ENCODE measurements at regions not wholly inside any gene's neighbourhood (a gene's known extent, or its start where the extent isn't known, plus 50 kb on each side); places are given as distances from the start of the nearest gene placed in this dataset.

DNA sequence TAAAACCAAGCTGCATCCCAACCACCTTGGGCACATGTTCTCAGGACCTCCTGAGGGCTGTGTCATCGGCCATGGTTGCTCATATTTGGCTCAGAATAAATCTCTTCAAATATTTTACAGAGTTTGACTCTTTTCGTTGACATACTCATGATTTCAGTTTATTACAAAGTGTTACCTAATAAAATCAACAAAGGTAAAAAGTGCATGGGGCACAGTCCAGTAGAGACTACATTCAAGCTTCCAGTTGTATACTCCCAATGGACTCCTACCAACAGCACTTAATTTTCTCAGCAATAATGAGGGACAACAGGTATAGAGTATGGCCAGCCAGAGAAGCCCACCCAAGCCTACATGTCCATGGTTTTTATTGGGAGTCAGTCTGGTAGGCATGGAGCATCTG is 347.9 kb upstream of the FAT3 start:
- H3K4me3 ChIP-seq (ENCODE audit: insufficient read depth, low read depth, low read length), result no peak overlapping the region
- H2AK5ac ChIP-seq (ENCODE audit: low read depth, low read length), result no peak overlapping the region
- no peaks in the 10 kb centered on the region for H3K4me1 ChIP-seq (ENCODE audit: control insufficient read depth, insufficient read depth, low read length)
- no TSS peak for BruUV-seq (replicated peaks)
- no peak overlapping the region for H3K27ac ChIP-seq (ENCODE audit: insufficient read depth, low read length)
- H3K14ac ChIP-seq (replicated peaks; ENCODE audit: low read depth, low read length), result no peak overlapping the region
- ATAC-seq (ENCODE audit: low read depth) (no peak), DNase-seq (no peak)
- H4K20me1 ChIP-seq (ENCODE audit: insufficient read depth, low read length), result no peaks in the 10 kb centered on the region
- H2BK120ac ChIP-seq (ENCODE audit: low read depth, low read length), result no peak overlapping the region
- H4K8ac ChIP-seq (ENCODE audit: low read depth in 2 of 2, low read length in 2 of 2), result no peak overlapping the region
- H3K4ac ChIP-seq (ENCODE audit: low read depth, low read length), result no peak overlapping the region
- no peak overlapping the region for H3K4me2 ChIP-seq (ENCODE audit: low read depth, low read length)
- intact Hi-C loops (cut with micrococcal nuclease) (no loop called here), dilution Hi-C loops (cut with HindIII; ENCODE audit: low sequenced_read_pairs, unreplicated experiment) (no loop called here), in situ Hi-C loops (cut with MboI; ENCODE audit: low sequenced_read_pairs) (no loop called here)
- no peaks in the 10 kb centered on the region for H3K36me3 ChIP-seq (ENCODE audit: control insufficient read depth, insufficient read depth, low read length)
- no peaks in the 10 kb centered on the region for H3K27me3 ChIP-seq (ENCODE audit: control insufficient read depth, insufficient read depth, low read length)
- WGBS, 2 experiments (ENCODE audit: extremely low coverage in 2 of 2, insufficient read length in 1 of 2), result no CpG with 5 or more reads among the region's 2 CpGs
- no peak overlapping the region for H3K9ac ChIP-seq (ENCODE audit: low read depth, low read length)
- ChIA-PET POLR2A (ENCODE audit: unreplicated experiment) (no interaction called here), CTCF (no interaction called here)
- no peak overlapping the region for H2BK5ac ChIP-seq (ENCODE audit: low read depth, low read length, poor library complexity, severe bottlenecking)
- no peak overlapping the region for H4K5ac ChIP-seq (ENCODE audit: low read depth, low read length)
- H4K91ac ChIP-seq (ENCODE audit: insufficient read depth, low read depth, low read length), result no peak overlapping the region
- no peaks in the 10 kb centered on the region for H3K9me1 ChIP-seq (ENCODE audit: insufficient read depth, low read length)
- H3K79me1 ChIP-seq (ENCODE audit: low read depth in 1 of 2, low read length in 2 of 2), result no peaks in the 10 kb centered on the region
- no peak overlapping the region for H2BK20ac ChIP-seq (ENCODE audit: low read depth, low read length)
- no peak for TF ChIP-seq POLR2A (IDR thresholded peaks at IDR 0.05; ENCODE audit: low read depth, low read length)
- no peak for TF ChIP-seq MXI1 (IDR thresholded peaks at IDR 0.05; ENCODE audit: borderline replicate concordance, low read depth, low read length)
- no peak for TF ChIP-seq USF2 (IDR thresholded peaks at IDR 0.05; ENCODE audit: low read depth, low read length)
- TF ChIP-seq CHD1 (IDR thresholded peaks at IDR 0.05; ENCODE audit: low read depth, low read length), result no peak
- TF ChIP-seq MAZ (IDR thresholded peaks at IDR 0.05; ENCODE audit: borderline replicate concordance, low read depth, low read length), result no peak
- TF ChIP-seq RAD21 (IDR thresholded peaks at IDR 0.05; ENCODE audit: low read length), result no peak
- TF ChIP-seq FOS (IDR thresholded peaks at IDR 0.05; ENCODE audit: low read depth, low read length), result no peak
- no peak for TF ChIP-seq RFX5 (IDR thresholded peaks at IDR 0.05; ENCODE audit: low read depth, low read length)
- no peak for TF ChIP-seq CEBPB (IDR thresholded peaks at IDR 0.05; ENCODE audit: low read depth, low read length)
- no peak overlapping the region for H2BK15ac ChIP-seq (ENCODE audit: low read depth, low read length)
- no peak overlapping the region for H3K56ac ChIP-seq (ENCODE audit: extremely low read depth, insufficient read depth, low read length)
- H2AFZ ChIP-seq (replicated peaks; ENCODE audit: low read length, poor library complexity), result no peak overlapping the region
- H2AK9ac ChIP-seq (replicated peaks; ENCODE audit: low read depth, low read length, poor library complexity), result no peak overlapping the region
- peaks cover 7% of the 10 kb centered on the region for H3K9me3 ChIP-seq (ENCODE audit: control insufficient read depth, insufficient read depth, low read length)
- no peak overlapping the region for H3K23ac ChIP-seq (ENCODE audit: low read depth, low read length)
- H3K18ac ChIP-seq (ENCODE audit: low read depth, low read length), result no peak overlapping the region

Data from IMR-90 (cell line).